HG03354 (cell line): ENCODE measurements at regions not wholly inside any gene's neighbourhood (a gene's known extent, or its start where the extent isn't known, plus 50 kb on each side); places are given as distances from the start of the nearest gene placed in this dataset.
A peak's percentile ranks its signal among the peaks of the same experiment; 100 is the strongest.

ENCODE experiments used
- ATAC-seq: cut with Tn5 transposase; IDR thresholded peaks from one replicate; pipeline ENCODE4 v1.9.1; 2021; ENCODE audit warnings: mild to moderate bottlenecking; ENCODE audit not compliant: unreplicated experiment, poor library complexity, severe bottlenecking

DNA sequence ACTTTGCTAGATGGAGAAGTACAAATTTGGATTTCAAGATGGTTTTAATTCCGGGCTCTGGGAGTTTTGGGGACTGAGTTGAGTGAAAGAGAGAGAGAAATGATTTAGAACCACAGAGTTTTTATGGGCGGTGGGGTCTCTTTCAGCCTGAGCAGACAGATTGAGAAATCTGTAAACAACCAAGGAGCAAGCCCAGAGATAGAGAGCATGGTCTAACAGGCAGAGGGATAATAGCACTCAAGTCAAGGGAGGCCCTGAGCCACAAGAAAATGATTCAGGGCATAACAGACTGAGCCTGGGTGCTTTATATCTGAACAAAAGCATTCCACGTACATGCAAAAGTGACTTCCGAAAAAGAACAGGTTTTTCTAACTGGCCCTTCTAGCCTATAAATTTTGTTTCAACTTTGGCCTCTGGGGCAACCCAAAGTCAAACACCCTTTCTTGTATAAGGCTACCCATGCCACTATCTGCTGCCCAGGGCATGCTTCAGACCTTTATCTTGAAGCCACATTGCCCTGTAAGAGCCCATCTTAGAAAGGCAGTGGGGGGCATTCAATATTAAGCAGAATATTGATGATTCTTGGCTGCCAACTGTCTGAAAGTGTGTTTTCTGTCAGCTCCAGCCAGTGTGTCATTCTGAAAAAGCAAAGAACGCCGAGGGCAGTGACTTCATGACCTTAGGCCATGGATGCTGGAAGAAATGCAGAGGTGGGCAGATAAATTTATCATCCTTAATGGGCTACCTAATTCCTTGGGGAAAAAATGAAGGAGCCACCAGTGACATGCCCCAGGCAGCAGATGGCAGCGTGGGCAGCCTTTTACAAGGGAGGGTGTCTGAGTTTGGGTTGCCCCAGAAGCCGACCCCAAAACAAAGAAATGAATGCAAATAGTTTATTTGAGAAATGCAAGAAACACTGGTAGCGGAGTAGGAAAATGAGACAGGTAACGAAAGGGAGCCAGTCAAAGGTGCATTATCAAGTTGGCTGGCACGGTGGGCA lies 637.6 kb downstream of the MID1IP1 start:
- no peak for ATAC-seq

DNA sequence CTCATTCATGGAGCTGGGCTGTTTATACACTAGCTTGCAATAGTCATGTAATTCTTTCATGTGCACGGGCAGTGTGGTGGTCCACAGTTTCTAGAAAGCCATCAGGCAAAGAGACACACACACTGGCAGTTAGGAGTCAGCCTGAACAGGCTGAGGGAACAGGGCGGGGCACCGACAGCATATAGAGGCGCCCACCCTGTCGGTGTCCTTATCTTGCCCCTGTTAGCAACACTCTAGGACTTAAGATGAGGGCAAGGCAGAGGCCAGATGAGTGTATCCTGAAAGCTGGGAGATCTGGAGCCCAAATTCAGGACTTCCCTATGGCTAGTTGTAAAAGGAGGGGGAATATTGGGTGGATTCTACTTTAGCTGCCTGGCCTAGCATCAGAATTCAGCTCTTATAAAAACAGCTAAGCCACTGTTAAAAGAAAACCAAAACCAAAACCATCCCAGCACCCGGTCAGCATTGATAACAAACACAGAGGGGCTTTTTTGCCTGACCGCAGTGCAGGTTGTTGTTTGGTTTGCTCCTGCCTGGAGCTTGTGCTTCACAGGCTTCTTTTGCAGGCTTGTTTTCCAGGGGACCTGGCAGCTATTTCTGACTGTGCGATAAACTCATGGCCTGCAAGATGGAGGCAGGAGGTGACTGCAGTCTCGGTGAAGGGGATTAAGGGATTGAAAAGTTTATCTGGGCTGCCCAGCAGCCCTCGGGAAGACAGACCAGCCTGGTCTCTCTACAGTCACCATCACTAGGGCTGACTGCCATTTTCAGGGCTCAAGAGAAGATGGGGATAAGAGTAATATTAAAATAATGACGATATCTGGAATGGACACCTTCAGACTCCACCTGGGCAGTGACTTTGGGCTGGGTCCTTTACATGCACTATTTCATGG lies 638.9 kb downstream of the MID1IP1 start:
- peak; percentile 81 for ATAC-seq

DNA sequence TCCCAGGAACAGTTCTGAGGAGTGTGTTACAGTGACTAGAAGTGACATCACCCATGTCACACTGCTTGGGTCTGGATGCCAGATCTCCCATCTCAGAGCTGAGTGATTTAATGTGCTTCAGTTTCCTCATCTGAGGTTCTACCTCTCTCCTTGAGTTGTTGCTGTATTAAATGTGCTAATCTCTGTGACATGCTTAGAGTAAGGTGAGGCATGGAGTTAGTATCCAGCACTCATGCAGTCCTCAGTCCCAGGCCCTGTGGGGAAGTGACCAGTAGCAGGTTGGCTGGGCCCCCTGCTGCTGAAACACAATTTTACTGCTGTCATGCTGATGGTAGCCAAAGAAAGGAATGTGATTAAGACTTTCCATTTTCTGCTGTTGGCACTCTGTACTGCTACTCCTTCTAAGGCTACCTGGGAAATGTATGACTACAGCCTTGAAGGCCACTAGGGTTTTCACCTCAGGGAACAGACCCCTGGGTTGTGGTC lies 639.6 kb downstream of the MID1IP1 start:
- ATAC-seq: peak; percentile 24

DNA sequence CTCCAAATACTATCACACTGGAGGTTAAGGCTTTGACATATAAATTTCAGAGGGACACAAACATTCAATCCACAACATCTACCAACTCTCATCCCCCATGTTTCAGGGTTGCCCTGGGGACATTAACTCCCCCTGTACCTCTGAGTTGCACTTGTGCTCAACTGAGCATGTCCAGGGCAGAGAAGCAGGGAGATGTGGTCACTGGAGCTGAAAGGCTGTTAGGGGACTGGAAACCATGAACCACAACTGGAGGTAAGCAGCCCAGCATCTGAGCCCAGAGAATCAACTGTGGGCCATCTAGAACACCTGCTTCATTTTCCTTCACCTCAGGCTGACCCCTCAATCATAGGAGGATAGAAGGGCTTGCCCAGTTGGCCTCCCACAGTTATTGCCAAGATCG lies 641.1 kb downstream of the MID1IP1 start:
- ATAC-seq: peak; percentile 41

DNA sequence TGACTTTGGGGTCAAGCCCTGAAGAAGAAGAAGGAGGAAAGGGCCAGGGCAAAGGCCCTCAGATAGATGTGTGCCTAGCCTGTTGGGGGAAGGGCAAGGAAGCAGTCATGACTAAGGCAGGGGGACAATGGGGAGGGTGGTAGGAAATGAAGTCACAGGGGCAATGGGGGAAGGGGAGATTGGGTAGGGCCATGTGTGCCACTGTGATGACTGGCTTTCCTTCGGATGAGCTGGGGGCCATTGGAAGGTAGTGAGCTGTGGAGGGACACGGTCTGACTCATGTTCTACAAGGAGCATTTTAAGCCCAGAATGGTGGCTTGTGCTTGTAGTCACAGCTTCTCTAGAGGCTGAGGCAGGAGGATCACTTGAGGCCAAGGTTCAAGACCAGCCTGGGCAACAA lies 642.0 kb downstream of the MID1IP1 start:
- ATAC-seq: no peak

DNA sequence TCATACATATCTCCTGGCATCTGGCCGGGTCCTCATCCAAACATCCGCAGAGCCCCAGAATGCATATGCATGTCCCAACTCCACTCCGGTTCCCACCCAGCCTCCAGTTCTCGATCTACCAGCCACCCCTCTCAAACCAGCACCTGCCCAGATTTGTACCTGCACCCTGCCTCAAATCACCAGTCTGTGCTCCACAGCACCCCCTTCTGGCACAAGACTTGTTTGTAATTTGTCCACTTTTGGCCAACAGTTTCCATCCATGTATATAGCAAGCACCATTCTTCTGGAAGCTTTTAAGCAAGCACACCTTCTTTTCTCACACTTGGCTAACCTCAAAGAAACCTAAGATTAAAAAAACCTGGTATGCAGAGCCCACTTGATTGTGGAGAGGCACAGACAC lies 644.1 kb downstream of the MID1IP1 start:
- no peak for ATAC-seq

DNA sequence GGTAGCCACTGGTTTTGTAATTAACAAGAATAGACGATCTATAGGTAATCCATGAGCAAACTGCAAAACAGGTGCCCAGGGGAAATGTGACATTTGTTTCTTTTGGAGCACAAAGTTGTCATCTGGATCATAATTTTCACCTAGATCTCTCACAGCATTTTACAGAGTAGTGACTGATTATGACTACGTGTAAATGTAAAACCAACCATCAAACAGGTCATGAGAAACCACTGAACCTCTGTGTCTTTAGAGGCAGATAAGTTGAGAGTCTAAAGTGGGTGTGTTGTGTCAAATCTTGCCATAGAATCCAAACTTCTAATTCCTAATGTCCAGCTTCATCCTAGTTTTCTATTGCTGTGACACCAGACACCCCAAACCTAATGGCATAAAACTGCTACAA lies 648.1 kb downstream of the MID1IP1 start:
- ATAC-seq: no peak

DNA sequence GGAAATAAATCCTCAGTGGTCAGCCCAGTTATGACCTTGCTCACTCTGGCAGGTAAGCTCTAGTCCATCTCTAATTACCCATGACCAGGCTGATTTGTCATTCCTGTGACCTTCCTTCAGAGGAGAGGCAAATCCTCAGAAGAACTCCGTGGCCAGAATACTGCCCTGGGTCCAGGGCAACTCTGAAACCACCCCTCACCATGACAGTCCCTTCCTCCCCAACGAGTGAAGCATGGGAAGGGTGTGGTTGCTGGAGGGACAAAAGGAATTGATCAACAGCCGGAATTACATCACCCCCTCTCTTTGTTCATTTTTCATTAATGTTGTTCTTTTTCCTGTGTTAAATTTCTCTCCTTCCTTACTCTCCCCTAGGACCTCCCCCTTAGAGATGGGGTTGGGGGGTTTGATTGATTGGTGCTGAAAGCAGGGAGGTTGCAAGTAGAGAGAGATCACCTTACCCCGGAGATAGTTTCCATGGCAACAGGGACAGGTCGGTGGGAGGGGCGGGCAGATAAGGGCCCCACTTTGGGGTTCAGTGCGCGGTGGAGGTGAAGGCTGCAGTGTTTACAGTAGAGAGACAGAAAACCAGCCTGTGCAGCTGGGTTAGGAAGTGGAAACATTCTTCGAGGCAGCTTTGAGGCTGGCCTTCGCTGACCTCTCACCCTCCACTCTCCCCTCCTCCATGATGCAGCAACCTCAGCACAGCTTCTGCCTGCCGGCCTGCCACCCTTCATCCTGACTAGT lies 647.4 kb downstream of the BCOR start:
- no peak for ATAC-seq

DNA sequence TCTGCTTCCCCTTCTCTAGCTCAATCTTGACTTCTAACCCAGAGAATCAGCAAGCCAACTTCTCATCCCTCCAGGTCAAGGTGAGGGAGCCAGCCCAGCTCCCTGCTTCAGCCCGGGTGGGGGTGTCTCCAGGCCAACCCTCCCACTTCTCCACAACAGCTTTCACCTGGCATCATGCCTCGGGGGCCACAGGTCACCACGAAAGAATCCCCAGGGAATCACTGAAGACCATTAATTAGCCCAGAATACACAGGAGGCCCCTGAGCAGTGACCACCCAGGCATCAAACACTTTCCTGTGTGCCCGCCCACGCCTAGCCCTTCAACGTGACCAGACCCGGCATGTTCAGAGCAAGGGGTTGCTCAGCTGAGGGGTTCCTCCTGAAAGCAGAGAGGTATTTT lies 646.7 kb downstream of the BCOR start:
- no peak for ATAC-seq

DNA sequence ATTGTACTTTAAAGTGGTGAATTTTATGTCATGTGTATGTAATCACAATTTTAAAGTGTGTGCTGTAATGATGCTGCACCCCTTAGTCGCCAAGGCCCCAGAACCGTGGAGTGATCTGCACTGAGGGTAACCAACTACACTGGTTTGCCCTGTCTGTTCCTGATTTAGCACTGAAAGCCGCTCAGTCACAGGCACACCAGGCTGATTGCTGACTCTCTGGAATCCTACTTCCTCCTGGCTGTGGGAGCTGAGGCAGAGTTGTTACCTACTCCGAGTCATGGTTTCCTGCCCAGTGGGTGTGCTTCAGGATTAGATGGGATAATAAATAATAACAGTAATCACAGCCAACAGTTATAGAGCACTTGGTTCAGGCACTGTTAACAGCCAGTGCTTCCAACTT lies 645.4 kb downstream of the BCOR start:
- no peak for ATAC-seq

DNA sequence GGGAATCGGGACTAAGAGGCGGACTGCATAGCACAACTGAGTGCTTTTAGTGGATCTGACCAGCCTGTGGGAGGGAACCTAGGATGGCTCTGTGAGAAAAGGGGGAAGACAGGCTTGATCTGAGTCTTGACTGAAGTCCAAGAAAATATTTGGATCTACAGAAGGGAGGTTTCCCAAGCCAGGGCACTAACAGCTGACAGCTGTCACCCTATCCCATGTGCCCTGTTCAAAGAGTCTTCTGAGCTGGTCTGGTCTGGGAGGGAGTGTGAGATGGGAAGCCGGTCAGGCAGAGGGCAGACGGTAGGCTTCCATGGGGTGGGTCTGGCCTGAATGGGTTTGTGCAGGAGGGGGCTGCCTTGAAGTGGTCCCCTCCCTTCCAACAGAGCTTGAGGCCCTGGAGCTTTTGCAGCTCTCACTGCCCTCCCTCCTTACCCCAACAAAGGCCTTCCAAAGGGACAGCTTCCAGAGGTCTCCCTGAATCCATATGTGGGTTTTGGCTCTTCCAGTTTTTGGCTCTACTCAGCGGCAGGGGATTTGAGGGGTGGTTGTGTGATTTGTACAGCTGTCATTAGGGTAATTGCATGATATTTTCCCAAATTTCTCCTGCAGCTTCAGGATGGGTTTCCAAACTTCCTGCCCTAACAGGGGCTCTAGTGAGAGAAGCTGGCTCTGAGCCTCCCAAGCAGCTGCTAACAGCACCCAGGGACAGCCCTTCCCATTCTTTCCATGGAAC lies 643.7 kb downstream of the BCOR start:
- ATAC-seq: no peak

DNA sequence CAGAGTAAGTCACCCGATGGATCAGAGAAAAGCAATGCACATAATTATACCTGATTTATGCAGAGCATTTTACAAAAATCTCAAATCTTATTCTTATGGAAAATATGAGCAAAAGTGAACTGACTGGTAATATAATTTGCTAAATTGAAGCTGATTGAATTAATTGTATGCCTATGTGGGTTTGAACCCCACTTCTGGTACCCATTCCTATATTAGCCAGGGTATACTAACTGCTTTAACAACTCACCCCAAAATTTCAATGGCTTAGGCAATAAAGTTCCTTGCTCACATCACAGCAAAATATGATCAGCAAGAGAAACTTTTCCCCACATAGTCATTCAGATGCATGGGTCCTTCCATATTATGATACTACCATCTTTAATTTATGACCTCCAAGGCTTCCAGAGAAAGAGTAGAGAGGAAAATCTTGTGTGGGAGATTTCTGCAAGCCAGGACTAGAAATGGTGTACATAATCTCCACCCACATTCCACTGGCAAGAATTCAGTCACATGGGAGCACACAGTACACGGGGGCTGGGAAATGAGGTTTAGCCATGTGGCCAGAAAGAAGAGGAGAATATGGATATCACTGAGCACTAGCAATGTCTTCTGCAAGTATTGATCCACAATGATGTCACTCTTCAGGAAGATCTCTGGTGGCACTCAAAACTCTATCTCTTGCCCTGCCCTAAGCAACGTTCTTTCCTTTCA lies 640.7 kb downstream of the BCOR start:
- ATAC-seq: no peak

DNA sequence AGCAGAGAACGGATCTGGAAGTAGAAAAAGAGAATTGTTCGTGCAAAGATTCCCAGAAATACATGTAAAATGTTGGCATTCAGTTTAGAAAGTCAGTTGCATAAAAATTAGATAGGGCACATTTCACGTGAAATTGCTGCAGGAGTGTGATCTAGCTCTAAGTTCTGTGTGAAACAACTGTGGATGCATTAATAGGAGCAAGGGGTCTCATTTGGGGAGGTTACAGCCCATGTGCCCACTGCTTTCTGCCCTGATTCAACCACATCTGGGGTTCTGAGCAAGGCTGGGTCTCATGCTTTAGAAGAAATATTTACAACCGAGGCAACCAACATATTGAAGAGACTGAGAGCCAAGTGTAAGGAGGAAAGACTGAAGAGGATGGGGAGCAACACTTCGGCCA lies 639.0 kb downstream of the BCOR start:
- no peak for ATAC-seq

DNA sequence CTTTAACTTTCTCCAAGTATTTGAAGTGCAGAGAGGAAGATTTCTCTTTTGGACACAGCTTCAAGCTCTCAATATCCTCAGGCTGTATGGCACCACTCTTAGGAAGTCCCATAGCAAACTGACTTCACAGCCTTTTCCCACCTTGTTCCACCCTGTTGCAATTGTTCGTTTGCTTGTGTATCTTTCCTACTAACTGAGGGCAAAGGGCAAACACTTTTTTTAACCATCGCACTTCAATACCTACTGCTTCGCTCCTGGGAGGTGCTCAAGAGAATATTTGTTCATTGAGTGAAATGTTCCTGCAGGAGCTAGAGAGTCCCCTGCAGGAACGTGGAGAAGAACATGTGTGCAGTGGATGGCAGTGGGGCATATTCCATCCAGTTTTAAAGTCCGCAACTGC lies 638.6 kb downstream of the BCOR start:
- no peak for ATAC-seq

DNA sequence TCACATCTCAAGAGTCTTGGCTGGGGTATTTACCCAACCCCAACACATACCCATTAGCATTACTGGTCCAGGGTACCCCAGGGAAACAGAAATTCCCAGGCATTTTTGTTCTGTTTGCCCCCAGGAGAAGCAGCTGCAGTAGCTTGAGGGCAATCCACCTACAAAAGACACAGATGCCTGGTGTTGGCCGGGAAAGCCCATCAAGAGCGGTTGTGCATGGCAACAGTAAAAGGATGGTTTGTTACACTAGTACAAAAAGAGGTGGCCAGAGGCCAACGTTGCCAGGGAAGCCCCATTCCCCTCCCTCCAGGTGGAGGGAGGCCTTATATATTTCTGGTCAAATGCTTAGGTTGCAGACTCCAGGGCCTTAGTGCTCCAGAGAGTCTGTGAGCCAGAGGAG lies 637.8 kb downstream of the BCOR start:
- no peak for ATAC-seq

DNA sequence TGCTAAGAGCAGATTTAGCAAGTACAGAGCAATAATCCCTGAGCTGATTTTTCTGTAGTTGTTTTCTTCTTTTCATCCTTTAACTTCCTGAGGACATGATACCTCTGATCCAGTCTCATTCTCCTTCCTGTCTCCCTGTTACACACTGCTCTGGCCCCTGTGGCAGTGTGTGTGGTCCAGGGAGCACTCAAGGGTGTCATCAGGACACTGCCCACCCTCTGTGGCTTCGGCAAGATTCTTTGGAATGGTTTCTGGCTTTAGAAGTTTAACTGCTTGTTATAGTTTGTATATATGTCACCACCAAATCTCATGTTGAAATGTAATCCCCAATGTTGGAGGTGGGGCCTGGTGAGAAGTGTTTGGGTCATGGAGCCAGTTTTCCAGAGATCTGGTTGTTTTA lies 637.3 kb downstream of the BCOR start:
- no peak for ATAC-seq

DNA sequence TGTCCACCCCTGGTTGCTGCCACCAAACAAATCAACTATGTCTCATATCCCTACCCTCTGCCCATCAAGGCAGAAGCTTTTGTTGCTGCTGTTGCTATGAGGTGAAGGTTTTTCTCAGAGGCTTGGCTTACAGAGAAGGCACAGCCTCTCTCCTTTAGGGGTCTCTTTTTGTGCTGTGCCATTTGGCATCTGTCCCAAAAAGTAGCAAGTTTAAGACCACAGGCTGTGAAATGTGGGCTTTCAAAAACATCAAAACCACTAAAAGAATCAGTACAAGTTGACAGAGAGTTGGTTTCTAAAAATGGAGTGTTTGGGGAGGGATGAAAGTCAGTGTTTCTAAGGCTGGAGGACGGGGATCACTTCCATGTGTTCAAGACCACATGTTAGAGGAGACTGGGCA lies 634.9 kb downstream of the BCOR start:
- no peak for ATAC-seq

DNA sequence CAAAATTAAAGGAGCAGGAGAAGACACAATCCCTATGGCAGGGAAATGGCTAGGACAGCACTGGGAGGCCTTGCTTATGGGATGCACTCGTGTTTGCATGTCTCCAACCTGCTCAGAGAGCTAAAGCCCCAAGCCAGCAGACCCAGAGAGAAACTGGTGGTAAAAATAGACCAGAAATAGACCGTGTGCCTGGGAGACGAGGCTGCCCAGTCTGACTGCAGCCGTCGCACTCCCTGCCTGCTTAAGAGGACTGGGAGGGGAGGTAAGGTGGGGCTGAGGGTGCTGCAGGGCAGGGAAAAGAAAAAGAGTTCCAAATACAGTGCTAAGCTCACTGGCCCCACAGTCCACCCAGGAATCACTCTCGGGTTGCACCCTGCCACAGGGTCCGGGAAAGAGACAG lies 633.5 kb downstream of the BCOR start:
- no peak for ATAC-seq

DNA sequence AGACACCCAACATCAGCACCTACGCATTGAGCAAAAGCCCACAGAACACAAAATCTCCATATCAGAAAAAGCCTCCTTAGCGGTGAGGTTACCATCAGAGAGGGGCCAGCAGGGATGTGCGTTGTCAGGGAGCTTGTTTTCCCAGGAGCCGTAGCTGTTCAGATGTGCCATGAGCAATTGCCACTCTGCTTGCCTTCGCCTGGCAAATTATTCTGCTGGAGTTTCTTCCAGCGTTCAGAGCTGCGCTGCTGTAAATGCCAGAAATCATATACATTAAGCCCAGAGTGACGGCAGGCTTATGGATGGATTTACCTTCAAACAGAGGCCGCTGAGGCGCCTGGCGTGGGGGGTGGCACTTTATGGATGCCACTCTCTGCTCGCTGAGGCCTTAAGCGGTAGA lies 632.3 kb downstream of the BCOR start:
- ATAC-seq: no peak
